Coronary artery (tissue), 2 donors: ENCODE measurements at regions not wholly inside any gene's neighbourhood (a gene's known extent, or its start where the extent isn't known, plus 50 kb on each side); places are given as distances from the start of the nearest gene placed in this dataset.

ENCODE experiments used
- DNase-seq: peaks from one replicate; pipeline ENCODE4 v3.0.0-alpha.2; 2017; ENCODE audit warnings: low spot score
- H3K27ac ChIP-seq, 2 donors: fragments of 200-600 bp; sonication (generic); one replicate each; pipeline ENCODE4 v1.5.1; 2016 to 2019
- H3K4me3 ChIP-seq: fragments of 200-600 bp; sonication (generic); 2 replicates; pipeline ENCODE4 v1.5.1; 2016; ENCODE audit warnings: mild to moderate bottlenecking, moderate library complexity
- TF ChIP-seq, protein P1 (sequence below): fragments of 200-600 bp; sonication (generic); IDR thresholded peaks from one replicate; pipeline ENCODE4 v1.5.1; 2019; ENCODE audit warnings: antibody characterized with exemption

DNA sequence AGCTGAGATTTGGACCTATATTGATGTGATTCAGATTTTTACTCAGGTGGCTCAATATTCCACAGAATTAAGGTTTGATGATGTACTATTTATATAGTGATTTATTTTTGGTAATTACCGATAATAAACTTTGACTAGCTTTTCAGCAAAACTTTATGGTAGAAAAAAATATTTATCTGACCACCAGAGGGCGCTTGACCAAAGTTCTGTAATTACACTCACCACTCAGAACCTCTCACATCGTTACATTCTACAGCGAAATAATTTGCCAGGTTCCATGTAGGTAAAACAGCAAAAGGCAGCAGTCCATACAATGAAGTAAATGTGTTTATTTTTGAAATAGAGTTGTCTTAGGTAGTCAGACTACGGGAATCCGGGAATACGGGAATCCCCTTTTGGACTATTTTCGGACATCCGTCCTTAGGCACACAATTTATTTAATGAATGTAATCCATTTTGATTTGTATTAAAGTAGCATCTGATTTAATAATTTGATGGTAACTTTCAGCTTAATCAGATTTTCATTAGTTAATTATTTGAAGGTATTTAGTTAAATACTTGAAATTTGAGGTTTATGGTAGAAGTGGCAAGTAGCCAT lies 143.0 kb upstream of the DDHD1 start:
- Histone ChIP-seq H3K27ac (no peak overlapping the region), H3K4me3 (no peak overlapping the region)
- TF ChIP-seq, protein P1, sequence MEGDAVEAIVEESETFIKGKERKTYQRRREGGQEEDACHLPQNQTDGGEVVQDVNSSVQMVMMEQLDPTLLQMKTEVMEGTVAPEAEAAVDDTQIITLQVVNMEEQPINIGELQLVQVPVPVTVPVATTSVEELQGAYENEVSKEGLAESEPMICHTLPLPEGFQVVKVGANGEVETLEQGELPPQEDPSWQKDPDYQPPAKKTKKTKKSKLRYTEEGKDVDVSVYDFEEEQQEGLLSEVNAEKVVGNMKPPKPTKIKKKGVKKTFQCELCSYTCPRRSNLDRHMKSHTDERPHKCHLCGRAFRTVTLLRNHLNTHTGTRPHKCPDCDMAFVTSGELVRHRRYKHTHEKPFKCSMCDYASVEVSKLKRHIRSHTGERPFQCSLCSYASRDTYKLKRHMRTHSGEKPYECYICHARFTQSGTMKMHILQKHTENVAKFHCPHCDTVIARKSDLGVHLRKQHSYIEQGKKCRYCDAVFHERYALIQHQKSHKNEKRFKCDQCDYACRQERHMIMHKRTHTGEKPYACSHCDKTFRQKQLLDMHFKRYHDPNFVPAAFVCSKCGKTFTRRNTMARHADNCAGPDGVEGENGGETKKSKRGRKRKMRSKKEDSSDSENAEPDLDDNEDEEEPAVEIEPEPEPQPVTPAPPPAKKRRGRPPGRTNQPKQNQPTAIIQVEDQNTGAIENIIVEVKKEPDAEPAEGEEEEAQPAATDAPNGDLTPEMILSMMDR: peak; percentile 48
- no peak for DNase-seq

DNA sequence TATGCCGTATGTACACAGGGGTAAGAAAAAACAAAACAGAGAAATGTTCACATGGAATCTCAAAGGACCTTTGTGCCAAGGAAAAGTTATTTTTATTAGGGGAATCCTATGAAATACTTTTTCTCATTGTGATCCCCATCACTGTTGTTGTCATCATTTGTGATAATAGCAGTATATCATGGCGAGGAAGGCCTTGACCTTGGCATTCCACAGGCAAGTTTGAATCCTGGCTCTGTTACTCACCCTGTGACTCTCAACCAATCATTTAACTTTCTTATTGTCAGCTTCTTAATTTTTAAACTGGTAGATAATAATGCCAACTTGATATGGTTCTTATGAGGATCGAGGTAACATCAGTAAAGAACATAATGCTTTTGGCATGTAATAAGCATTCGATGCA lies 142.2 kb upstream of the DDHD1 start:
- no peak overlapping the region for H3K4me3 ChIP-seq
- DNase-seq: no peak
- H3K27ac ChIP-seq: no peak overlapping the region
- TF ChIP-seq, protein P1: no peak

DNA sequence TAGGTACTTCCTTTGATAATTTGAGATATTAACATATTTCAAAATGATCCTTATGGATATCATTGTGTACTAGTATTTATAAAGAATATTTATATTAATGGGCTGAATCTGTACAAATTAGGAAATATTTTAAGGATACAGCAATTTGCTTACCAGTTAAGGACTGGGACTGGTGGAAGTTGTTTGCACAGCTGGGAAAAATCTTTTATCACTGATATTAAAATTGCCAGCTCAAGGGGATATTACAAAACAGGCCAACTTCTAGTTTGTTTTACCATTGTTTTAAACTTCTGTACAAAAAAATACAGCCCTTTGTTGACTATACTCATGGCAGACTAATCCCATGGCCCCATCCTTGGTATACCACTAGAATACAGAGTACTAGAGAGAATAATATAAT lies 133.2 kb upstream of the DDHD1 start:
- no peak for DNase-seq
- no peak overlapping the region for H3K4me3 ChIP-seq
- H3K27ac ChIP-seq: no peak overlapping the region
- TF ChIP-seq, protein P1: no peak

DNA sequence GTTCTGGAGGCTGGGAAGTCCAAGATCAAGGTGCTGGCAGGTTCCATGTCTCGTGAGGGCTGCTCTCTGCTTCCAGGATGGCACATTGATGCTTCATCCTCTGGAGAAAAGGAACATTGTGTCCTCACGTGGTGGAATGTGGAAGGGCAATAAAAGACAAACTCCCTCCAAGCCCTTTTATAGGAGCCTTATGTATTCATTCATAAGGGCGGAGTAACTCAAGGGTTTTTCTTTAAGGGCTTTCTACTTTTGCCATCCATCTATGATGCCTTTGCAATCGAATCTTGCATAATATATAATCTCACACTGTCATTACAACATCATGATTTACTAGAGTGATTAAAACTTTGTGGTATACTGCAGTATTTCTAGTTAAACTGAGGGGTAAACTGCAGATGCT lies 132.7 kb upstream of the DDHD1 start:
- H3K4me3 ChIP-seq: no peak overlapping the region

DNA sequence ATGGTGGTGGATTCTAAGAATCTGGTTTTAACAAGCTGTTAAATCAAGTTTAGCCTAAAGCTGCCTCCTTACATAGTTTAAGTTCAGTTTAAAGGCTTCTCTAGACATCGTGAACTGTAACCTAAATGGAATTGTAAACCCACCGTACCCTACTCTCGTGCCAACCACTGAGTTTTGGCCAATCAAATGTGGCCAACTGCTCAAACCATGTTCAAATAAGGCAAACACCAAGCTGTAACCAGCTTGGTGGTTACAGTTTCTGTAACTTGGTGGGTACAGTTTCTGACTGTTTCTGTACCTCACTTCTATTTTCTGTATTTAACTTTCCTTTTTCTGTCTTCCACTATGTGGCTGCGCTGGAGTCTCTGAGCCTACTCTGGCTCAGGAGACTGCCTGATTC lies 131.9 kb upstream of the DDHD1 start:
- TF ChIP-seq, protein P1: no peak
- Histone ChIP-seq H3K4me3 (no peak overlapping the region), H3K27ac (no peak overlapping the region)
- no peak for DNase-seq

More for the DNA sequence above, 132.7 kb upstream of the DDHD1 start:
- TF ChIP-seq, protein P1: no peak
- H3K27ac ChIP-seq: no peak overlapping the region
- DNase-seq: no peak

DNA sequence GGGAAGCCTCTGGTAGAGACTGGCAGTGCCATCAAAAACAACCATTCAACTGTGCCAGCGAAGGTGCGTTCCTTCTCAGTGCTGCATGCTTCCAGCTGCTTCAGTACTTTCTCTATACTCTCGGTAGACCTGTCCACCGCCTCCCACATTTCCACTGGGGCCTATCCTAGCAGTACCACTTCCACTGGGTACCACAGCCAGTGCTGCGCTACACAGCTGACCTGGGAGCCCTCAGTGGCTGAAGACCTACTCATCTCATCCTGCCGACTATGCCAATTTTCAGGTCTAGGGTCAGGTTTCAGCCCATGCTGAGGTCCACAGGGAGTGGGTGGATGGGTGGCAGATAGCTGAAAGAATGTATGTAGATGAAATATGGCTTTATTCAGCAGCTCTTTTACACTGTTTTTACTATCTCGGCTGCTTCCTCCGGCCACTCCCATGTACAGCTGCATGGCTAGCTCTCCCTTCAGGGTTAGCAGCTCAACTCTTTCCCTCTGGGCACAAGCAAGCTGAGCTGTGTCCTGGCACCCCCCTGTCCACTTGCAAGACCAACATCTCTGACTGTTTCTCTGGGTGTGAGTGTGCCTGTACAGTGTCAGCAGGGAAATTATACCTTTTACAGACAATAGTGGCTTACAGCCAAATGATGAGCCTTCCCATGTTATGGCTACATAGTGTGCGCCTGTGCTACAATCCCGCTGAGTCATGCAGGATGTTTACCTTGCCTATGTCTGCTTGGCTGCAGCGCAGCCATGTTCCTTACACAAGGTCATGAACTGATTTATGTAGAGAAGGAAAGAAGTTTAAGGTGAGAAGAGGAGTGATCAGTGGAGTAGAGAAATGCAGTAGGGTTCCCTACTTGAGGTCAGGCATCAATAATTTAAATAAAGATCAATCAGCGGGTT lies 125.7 kb upstream of the DDHD1 start:
- Histone ChIP-seq H3K4me3 (no peak overlapping the region), H3K27ac (no peak overlapping the region)
- TF ChIP-seq, protein P1: no peak
- no peak for DNase-seq

DNA sequence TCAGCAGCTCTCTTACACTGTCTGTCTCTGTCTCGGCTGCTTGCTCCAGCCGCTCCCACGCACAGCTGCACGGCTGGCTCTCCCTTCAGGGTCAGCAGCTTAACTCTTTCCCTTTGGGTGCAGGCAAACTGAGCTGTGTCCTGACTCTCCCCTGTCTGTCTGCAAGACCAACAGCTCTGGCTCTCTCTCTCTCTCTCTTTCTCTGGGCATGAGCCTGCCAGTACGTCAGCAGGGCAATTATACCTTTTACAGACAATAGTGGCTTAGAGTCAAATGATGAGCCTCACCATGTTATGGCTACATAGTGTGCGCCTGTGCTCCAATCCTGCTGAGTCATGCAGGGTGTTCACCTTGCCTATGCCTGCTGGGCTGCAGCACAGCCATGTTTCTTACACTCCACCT lies 120.5 kb upstream of the DDHD1 start:
- TF ChIP-seq, protein P1: no peak
- H3K4me3 ChIP-seq: no peak overlapping the region
- DNase-seq: no peak
- H3K27ac ChIP-seq: no peak overlapping the region
